Endothelial cell of umbilical vein (primary cell): ENCODE measurements at regions not wholly inside any gene's neighbourhood (a gene's known extent, or its start where the extent isn't known, plus 50 kb on each side); places are given as distances from the start of the nearest gene placed in this dataset.

Experiments
- BruUV-seq: library from RNA; stranded (reverse); fragments of 400-500 nt; replicated peaks from 2 replicates; lab custom pipeline; 2021; lab: Mats Ljungman, UMichigan
- CTCF ChIA-PET: fragments of 300-600, 350-600 bp; sonication (Branson Sonifier 250); formaldehyde crosslinking; loops from one replicate; lab custom pipeline; 2021; ENCODE audit warnings: antibody characterized with exemption, inconsistent platforms; lab: Charles Lee
- POLR2A ChIA-PET: fragments of 300-600, 350-600 bp; sonication (Branson Sonifier 250); formaldehyde crosslinking; loops from one replicate; lab custom pipeline; 2021; ENCODE audit warnings: antibody characterized with exemption, inconsistent platforms; lab: Charles Lee
- DNase-seq: peaks from one replicate; pipeline ENCODE4 v3.0.0-alpha.2; 2011; ENCODE audit warnings: low read depth, low spot score
- FAIRE-seq: peaks from 2 replicates; lab custom pipeline; 2011; peaks lifted over from hg19 to GRCh38; lab: Jason Lieb, UNC
- H2AFZ ChIP-seq: 2 replicates; pipeline ENCODE4 v1.6.0; 2012; ENCODE audit warnings: low read depth, low read length, control low read depth, inconsistent platforms
- H3K27ac ChIP-seq: 2 replicates; pipeline ENCODE4 v1.5.1; 2011; ENCODE audit warnings: low read depth, mild to moderate bottlenecking, control low read depth, low read length, moderate library complexity; ENCODE audit not compliant: insufficient read depth
- H3K27me3 ChIP-seq, 2 experiments: 2 replicates each; pipeline versions ENCODE4 v1.6.0 to v1.6.1; 2011; ENCODE audit warnings: low read length in 2 of 2, mixed read lengths in 1 of 2; ENCODE audit not compliant: control insufficient read depth in 2 of 2, insufficient read depth in 2 of 2
- H3K36me3 ChIP-seq, 2 experiments: 2 replicates in 1 of 2; 3 replicates in 1 of 2; pipeline ENCODE4 v1.5.1; 2011; ENCODE audit warnings: low read length in 2 of 2, mild to moderate bottlenecking in 1 of 2, moderate library complexity in 1 of 2; ENCODE audit not compliant: control insufficient read depth in 2 of 2, insufficient read depth in 2 of 2; ENCODE audit errors: extremely low read depth in 1 of 2
- H3K4me1 ChIP-seq: 3 replicates; pipeline ENCODE4 v1.5.1; 2011; ENCODE audit warnings: mild to moderate bottlenecking, low read length; ENCODE audit not compliant: control insufficient read depth, insufficient read depth; ENCODE audit errors: extremely low read depth
- H3K4me2 ChIP-seq: 2 replicates; pipeline ENCODE4 v1.6.1; 2011; ENCODE audit warnings: low read length, control low read depth, mixed read lengths; ENCODE audit not compliant: insufficient read depth
- H3K4me3 ChIP-seq, 3 experiments: fragments of 200-600 bp in 1 of 3; sonication (generic), shearing (Covaris generic) in 1 of 3; replicated peaks in 1 of 3; 2 replicates each; pipeline ENCODE4 v1.5.1; 2011 to 2016; ENCODE audit warnings: control low read depth in 3 of 3, low read length in 3 of 3, mild to moderate bottlenecking in 2 of 3, inconsistent platforms in 1 of 3, low read depth in 1 of 3, moderate library complexity in 1 of 3; ENCODE audit not compliant: insufficient read depth in 1 of 3
- H3K79me2 ChIP-seq: 2 replicates; pipeline ENCODE4 v1.6.0; 2012; ENCODE audit warnings: low read length, inconsistent platforms; ENCODE audit not compliant: control insufficient read depth, insufficient read depth
- H3K9ac ChIP-seq: replicated peaks from 2 replicates; pipeline ENCODE3; 2011; ENCODE audit warnings: low read length, control low read depth; ENCODE audit not compliant: insufficient read depth; ENCODE audit errors: extremely low read depth
- H3K9me1 ChIP-seq: replicated peaks from 3 replicates; pipeline ENCODE4 v1.6.0; 2011; ENCODE audit warnings: mild to moderate bottlenecking, low read length; ENCODE audit not compliant: control insufficient read depth, insufficient read depth; ENCODE audit errors: extremely low read depth
- H3K9me3 ChIP-seq: replicated peaks from 2 replicates; pipeline ENCODE4 v1.5.1; 2012; ENCODE audit warnings: low read length, inconsistent platforms; ENCODE audit not compliant: control insufficient read depth, insufficient read depth
- H4K20me1 ChIP-seq: replicated peaks from 2 replicates; pipeline ENCODE3; 2011; ENCODE audit warnings: mild to moderate bottlenecking, low read length; ENCODE audit not compliant: control insufficient read depth, insufficient read depth; ENCODE audit errors: extremely low read depth
- EZH2 ChIP-seq: IDR thresholded peaks from 2 replicates; pipeline ENCODE4 v1.6.1; 2012; ENCODE audit warnings: borderline replicate concordance, low read depth, mild to moderate bottlenecking, moderate library complexity, low read length, inconsistent platforms; ENCODE audit not compliant: severe bottlenecking
- FOS ChIP-seq: IDR thresholded peaks from 2 replicates; pipeline ENCODE4 v1.6.1; 2011; ENCODE audit warnings: mild to moderate bottlenecking, low read length, moderate library complexity, borderline replicate concordance; ENCODE audit not compliant: insufficient read depth
- GATA2 ChIP-seq: IDR thresholded peaks from 2 replicates; pipeline ENCODE4 v1.7.0; 2011; ENCODE audit warnings: low read depth, mild to moderate bottlenecking, moderate library complexity, mixed read lengths, low read length; ENCODE audit not compliant: insufficient read length, insufficient read depth
- JUN ChIP-seq: IDR thresholded peaks from 2 replicates; pipeline ENCODE4 v1.6.1; 2011; ENCODE audit warnings: borderline replicate concordance, low read depth; ENCODE audit not compliant: insufficient read length, insufficient read depth
- MYC ChIP-seq: IDR thresholded peaks from one replicate; pipeline ENCODE4 v1.6.1; 2011; ENCODE audit warnings: mild to moderate bottlenecking, low read depth, low read length
- POLR2A ChIP-seq: IDR thresholded peaks from 2 replicates; pipeline ENCODE4 v1.6.1; 2012; ENCODE audit warnings: low read depth, mild to moderate bottlenecking, control low read depth, low read length
- POLR2AphosphoS5 ChIP-seq: IDR thresholded peaks from 2 replicates; pipeline ENCODE4 v1.6.1; 2012; ENCODE audit warnings: low read depth, mild to moderate bottlenecking, control low read depth, low read length, moderate library complexity; ENCODE audit not compliant: insufficient read depth
- dilution Hi-C: fragments of 300-500 bp; cut with MboI; formaldehyde crosslinking; loops from one replicate; pipeline ENCODE4 v1.15.0; 2019; ENCODE audit warnings: low sequenced_read_pairs; ENCODE audit not compliant: extremely low pct_ligation_motif_present
- intact Hi-C: fragments of 100-400 bp; cut with micrococcal nuclease; formaldehyde crosslinking; loops from one replicate; pipeline ENCODE4 v1.10.0; 2022
- TF ChIP-seq, protein P1 (sequence below): IDR thresholded peaks from 2 replicates; pipeline ENCODE4 v1.6.1; 2011; ENCODE audit not compliant: insufficient read depth, insufficient read length
- TF ChIP-seq, protein P2 (sequence below), 2 donors: IDR thresholded peaks; 1 replicate in 1 of 2; 2 replicates in 1 of 2; pipeline ENCODE4 v1.5.1; 2011; ENCODE audit warnings: low read length in 2 of 2, mild to moderate bottlenecking in 2 of 2, moderate library complexity in 2 of 2, control low read depth in 1 of 2, inconsistent platforms in 1 of 2, low read depth in 1 of 2; ENCODE audit not compliant: insufficient read depth in 1 of 2; ENCODE audit errors: extremely low read depth in 1 of 2

DNA sequence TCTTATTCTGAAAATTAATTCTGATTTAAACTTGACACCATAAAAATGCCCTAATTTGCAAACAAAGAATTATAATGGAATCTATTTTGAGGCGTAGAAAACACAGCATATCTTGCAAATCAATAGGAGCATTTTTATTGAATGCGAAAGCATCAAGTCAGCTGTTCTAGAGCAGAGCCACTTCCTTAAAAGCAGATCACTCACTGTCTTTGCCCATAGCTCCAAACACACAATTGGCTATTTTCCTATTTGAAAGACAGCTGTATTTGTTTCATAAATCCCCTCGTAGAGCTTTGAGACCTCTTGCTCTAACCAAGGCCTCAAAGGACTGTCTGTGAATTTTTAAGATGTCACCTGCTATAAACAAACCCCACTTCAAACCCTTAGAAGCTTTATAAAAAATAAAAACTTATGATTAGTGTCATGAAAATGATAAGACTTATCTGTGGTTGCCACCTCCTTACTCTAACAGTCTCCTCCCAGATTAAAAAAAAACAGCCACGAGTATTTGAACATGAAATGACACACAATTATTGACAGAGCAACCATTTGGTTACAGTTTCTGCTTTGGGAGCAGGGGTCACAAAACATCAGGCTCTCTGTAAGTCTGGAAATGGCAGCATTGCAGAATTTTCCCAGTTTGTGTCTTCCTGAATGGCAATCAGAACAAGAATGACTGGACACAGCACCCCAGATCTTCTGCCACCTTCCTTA, 75.6 kb upstream of the RASEF start:
- intact Hi-C loops (no loop called here), dilution Hi-C loops (no loop called here)
- FAIRE-seq = no peak
- Histone ChIP-seq H2AFZ (no peak overlapping the region), H3K36me3 (no peaks in the 10 kb centered on the region), H3K4me2 (no peak overlapping the region), H3K27ac (no peak overlapping the region), H3K27me3 (peaks cover 0 to 2% of the 10 kb centered on the region in 2 experiments), H3K9ac (no peak overlapping the region), H3K79me2 (no peaks in the 10 kb centered on the region), H3K4me3 (no peak overlapping the region), H3K9me3 (no peaks in the 10 kb centered on the region), H3K4me1 (no peaks in the 10 kb centered on the region), H4K20me1 (no peaks in the 10 kb centered on the region), H3K9me1 (no peaks in the 10 kb centered on the region)
- TF ChIP-seq, protein P1, sequence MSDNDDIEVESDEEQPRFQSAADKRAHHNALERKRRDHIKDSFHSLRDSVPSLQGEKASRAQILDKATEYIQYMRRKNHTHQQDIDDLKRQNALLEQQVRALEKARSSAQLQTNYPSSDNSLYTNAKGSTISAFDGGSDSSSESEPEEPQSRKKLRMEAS = no peak
- no peak for TF ChIP-seq GATA2
- no peak for TF ChIP-seq POLR2AphosphoS5
- TF ChIP-seq, protein P2, sequence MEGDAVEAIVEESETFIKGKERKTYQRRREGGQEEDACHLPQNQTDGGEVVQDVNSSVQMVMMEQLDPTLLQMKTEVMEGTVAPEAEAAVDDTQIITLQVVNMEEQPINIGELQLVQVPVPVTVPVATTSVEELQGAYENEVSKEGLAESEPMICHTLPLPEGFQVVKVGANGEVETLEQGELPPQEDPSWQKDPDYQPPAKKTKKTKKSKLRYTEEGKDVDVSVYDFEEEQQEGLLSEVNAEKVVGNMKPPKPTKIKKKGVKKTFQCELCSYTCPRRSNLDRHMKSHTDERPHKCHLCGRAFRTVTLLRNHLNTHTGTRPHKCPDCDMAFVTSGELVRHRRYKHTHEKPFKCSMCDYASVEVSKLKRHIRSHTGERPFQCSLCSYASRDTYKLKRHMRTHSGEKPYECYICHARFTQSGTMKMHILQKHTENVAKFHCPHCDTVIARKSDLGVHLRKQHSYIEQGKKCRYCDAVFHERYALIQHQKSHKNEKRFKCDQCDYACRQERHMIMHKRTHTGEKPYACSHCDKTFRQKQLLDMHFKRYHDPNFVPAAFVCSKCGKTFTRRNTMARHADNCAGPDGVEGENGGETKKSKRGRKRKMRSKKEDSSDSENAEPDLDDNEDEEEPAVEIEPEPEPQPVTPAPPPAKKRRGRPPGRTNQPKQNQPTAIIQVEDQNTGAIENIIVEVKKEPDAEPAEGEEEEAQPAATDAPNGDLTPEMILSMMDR (IDR thresholded peaks at IDR 0.05; ENCODE audit: extremely low read depth in 1 of 2, insufficient read depth in 1 of 2, low read depth in 1 of 2, low read length in 2 of 2) = no peak
- TF ChIP-seq FOS = no peak
- no peak for TF ChIP-seq POLR2A
- no peak for TF ChIP-seq JUN
- TF ChIP-seq EZH2 = no peak
- no peak for TF ChIP-seq MYC
- BruUV-seq = no TSS peak
- no peak for DNase-seq
- CTCF ChIA-PET = no interaction called here
- POLR2A ChIA-PET = no interaction called here
